ENCODE measurements at regions not wholly inside any gene's neighbourhood (a gene's known extent, or its start where the extent isn't known, plus 50 kb on each side); places are given as distances from the start of the nearest gene placed in this dataset.

DNA sequence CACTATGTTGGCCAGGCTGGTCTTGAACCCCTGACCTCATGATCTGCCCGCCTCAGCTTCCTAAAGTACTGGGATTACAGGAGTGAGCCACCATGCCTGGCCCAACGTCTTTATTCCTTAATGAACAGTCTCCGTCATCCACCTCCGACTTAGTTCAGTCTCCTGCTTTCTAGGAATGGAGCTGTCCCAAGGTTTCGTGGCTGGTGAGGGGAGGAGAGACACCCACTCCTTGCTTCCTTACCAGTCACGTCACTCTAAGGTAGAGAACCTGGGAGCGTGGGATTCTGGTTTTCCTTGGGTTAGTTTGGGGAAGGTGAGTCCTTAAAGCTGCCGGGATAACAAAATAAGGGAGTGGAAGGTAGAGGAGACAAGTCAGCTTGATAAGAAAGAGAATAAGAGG is 55.0 kb upstream of the ATP2B4 start:
- TF ChIP-seq, protein P1, sequence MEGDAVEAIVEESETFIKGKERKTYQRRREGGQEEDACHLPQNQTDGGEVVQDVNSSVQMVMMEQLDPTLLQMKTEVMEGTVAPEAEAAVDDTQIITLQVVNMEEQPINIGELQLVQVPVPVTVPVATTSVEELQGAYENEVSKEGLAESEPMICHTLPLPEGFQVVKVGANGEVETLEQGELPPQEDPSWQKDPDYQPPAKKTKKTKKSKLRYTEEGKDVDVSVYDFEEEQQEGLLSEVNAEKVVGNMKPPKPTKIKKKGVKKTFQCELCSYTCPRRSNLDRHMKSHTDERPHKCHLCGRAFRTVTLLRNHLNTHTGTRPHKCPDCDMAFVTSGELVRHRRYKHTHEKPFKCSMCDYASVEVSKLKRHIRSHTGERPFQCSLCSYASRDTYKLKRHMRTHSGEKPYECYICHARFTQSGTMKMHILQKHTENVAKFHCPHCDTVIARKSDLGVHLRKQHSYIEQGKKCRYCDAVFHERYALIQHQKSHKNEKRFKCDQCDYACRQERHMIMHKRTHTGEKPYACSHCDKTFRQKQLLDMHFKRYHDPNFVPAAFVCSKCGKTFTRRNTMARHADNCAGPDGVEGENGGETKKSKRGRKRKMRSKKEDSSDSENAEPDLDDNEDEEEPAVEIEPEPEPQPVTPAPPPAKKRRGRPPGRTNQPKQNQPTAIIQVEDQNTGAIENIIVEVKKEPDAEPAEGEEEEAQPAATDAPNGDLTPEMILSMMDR (IDR thresholded peaks at IDR 0.05): no peak
- TF ChIP-seq POLR2A (IDR thresholded peaks at IDR 0.05): no peak
